ENCODE measurements at regions not wholly inside any gene's neighbourhood (a gene's known extent, or its start where the extent isn't known, plus 50 kb on each side); places are given as distances from the start of the nearest gene placed in this dataset.

DNA sequence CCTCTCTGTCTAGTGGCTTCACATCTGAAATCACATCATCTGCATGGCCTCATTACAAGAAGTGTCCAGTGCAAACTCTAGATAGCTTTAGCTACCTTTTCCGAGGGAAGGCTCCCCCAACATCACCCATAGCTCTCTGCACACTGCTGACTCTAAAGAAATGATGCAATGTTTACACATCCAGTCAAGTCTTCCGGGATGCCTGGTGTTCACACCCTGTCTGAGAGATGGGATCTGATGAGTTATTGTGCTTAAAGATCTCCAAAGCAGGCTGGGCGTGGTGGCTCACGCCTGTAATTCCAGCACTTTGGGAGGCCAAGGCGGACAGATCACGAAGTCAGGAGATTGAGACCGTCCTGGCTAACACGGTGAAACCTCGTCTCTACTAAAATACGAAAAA lies 404.6 kb upstream of the IRAK1BP1 start (continued):
- TF ChIP-seq, protein P1, sequence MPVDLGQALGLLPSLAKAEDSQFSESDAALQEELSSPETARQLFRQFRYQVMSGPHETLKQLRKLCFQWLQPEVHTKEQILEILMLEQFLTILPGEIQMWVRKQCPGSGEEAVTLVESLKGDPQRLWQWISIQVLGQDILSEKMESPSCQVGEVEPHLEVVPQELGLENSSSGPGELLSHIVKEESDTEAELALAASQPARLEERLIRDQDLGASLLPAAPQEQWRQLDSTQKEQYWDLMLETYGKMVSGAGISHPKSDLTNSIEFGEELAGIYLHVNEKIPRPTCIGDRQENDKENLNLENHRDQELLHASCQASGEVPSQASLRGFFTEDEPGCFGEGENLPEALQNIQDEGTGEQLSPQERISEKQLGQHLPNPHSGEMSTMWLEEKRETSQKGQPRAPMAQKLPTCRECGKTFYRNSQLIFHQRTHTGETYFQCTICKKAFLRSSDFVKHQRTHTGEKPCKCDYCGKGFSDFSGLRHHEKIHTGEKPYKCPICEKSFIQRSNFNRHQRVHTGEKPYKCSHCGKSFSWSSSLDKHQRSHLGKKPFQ (CRISPR knock-in tag; IDR thresholded peaks at IDR 0.05; ENCODE audit: insufficient replicate concordance), result no peak

DNA sequence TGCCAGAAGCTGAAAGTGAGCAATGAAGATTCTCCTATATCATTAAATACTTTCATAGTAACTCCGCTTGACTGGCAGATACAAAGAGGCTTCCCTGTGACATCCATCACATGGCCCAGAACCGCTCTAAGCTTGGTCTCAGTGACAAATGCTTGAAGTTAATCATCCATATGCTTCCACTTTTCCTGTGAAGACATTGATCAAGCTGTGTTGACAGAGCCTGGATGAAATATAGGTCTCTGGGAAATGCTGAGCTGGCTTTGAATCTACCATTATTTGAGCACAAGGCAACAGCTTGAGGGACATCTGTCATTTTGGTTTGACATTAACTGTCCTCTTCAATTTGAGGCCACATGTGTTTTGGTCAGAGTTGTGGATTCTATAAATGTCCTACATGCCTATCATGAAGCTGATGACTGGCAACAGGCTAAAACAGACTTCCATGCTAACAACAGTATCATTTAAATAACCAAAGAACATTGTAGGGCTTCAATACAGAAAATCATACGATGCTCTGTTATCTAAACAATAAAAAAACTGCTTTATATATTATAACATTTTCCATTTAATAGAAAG lies 402.2 kb upstream of the IRAK1BP1 start:
- in situ Hi-C loops (cut with HindIII; ENCODE audit: extremely low pct_ligation_motif_present, low pct_unique_long_range_greater_than_20kb) (no loop called here), intact Hi-C loops (cut with micrococcal nuclease; ENCODE audit: unreplicated experiment) (no loop called here)
- Histone ChIP-seq H3K4me1 (ENCODE audit: insufficient read depth, low read length) (no peaks in the 10 kb centered on the region), H3K9ac (ENCODE audit: insufficient read depth, low read depth, low read length) (no peak overlapping the region), H3K27me3 (ENCODE audit: control insufficient read depth in 1 of 2, insufficient read depth in 2 of 2, low read length in 2 of 2) (no peaks in the 10 kb centered on the region), H3K36me3 (replicated peaks in 1 of 2; ENCODE audit: control insufficient read depth in 1 of 2, insufficient read depth in 2 of 2, low read length in 2 of 2) (no peaks in the 10 kb centered on the region), H3K4me2 (ENCODE audit: low read depth, low read length) (no peak overlapping the region), H3K9me3 (ENCODE audit: low read length) (no peaks in the 10 kb centered on the region), H2AFZ (ENCODE audit: low read length) (no peak overlapping the region), H3K27ac (ENCODE audit: extremely low read length, insufficient read depth, low read length) (no peak overlapping the region), H3K79me2 (ENCODE audit: insufficient read depth, low read length) (no peaks in the 10 kb centered on the region), H4K20me1 (ENCODE audit: insufficient read depth, low read length) (no peaks in the 10 kb centered on the region), H3K4me3 (replicated peaks in 1 of 3; ENCODE audit: insufficient read depth in 1 of 3, low read depth in 2 of 3, low read length in 3 of 3) (no peak overlapping the region)
- ATAC-seq, result no peak
- no peak for DNase-seq (ENCODE audit: low spot score)
- ChIA-PET CTCF (ENCODE audit: low intra/inter-chr PET ratio, low total read pairs) (no interaction called here), POLR2A (no interaction called here)
- FAIRE-seq, result no peak
- WGBS (ENCODE audit: low lambda C conversion rate), result 9% methylated on average over 3 of the region's 3 CpGs
- TF ChIP-seq, protein P2, sequence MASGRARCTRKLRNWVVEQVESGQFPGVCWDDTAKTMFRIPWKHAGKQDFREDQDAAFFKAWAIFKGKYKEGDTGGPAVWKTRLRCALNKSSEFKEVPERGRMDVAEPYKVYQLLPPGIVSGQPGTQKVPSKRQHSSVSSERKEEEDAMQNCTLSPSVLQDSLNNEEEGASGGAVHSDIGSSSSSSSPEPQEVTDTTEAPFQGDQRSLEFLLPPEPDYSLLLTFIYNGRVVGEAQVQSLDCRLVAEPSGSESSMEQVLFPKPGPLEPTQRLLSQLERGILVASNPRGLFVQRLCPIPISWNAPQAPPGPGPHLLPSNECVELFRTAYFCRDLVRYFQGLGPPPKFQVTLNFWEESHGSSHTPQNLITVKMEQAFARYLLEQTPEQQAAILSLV (CRISPR knock-in tag; IDR thresholded peaks at IDR 0.05; ENCODE audit: borderline replicate concordance), result no peak
- no peak for TF ChIP-seq PAF1 (CRISPR knock-in tag; IDR thresholded peaks at IDR 0.05)
- TF ChIP-seq, protein P3, sequence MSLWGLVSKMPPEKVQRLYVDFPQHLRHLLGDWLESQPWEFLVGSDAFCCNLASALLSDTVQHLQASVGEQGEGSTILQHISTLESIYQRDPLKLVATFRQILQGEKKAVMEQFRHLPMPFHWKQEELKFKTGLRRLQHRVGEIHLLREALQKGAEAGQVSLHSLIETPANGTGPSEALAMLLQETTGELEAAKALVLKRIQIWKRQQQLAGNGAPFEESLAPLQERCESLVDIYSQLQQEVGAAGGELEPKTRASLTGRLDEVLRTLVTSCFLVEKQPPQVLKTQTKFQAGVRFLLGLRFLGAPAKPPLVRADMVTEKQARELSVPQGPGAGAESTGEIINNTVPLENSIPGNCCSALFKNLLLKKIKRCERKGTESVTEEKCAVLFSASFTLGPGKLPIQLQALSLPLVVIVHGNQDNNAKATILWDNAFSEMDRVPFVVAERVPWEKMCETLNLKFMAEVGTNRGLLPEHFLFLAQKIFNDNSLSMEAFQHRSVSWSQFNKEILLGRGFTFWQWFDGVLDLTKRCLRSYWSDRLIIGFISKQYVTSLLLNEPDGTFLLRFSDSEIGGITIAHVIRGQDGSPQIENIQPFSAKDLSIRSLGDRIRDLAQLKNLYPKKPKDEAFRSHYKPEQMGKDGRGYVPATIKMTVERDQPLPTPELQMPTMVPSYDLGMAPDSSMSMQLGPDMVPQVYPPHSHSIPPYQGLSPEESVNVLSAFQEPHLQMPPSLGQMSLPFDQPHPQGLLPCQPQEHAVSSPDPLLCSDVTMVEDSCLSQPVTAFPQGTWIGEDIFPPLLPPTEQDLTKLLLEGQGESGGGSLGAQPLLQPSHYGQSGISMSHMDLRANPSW (CRISPR knock-in tag; IDR thresholded peaks at IDR 0.05; ENCODE audit: borderline replicate concordance), result no peak
- no peak for TF ChIP-seq HNF4A (CRISPR knock-in tag; IDR thresholded peaks at IDR 0.05)
- TF ChIP-seq KDM6A (CRISPR knock-in tag; IDR thresholded peaks at IDR 0.05; ENCODE audit: low read depth), result no peak
- TF ChIP-seq HOXA9 (CRISPR knock-in tag; IDR thresholded peaks at IDR 0.05; ENCODE audit: borderline replicate concordance), result no peak
- TF ChIP-seq ZFY (CRISPR knock-in tag; IDR thresholded peaks at IDR 0.05), result no peak
- TF ChIP-seq, protein P4, sequence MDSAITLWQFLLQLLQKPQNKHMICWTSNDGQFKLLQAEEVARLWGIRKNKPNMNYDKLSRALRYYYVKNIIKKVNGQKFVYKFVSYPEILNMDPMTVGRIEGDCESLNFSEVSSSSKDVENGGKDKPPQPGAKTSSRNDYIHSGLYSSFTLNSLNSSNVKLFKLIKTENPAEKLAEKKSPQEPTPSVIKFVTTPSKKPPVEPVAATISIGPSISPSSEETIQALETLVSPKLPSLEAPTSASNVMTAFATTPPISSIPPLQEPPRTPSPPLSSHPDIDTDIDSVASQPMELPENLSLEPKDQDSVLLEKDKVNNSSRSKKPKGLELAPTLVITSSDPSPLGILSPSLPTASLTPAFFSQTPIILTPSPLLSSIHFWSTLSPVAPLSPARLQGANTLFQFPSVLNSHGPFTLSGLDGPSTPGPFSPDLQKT (CRISPR knock-in tag; IDR thresholded peaks at IDR 0.05; ENCODE audit: borderline replicate concordance), result no peak
- no peak for TF ChIP-seq ISL2 (CRISPR knock-in tag; IDR thresholded peaks at IDR 0.05)
- no peak for TF ChIP-seq TAF15 (IDR thresholded peaks at IDR 0.05; ENCODE audit: low read depth, low read length, poor library complexity, severe bottlenecking)
- TF ChIP-seq NFIB (CRISPR knock-in tag; IDR thresholded peaks at IDR 0.05; ENCODE audit: borderline replicate concordance), result no peak
- BruUV-seq (replicated peaks), result no TSS peak
